NAMALWA (cell line): ENCODE measurements at regions not wholly inside any gene's neighbourhood (a gene's known extent, or its start where the extent isn't known, plus 50 kb on each side); places are given as distances from the start of the nearest gene placed in this dataset.

Experiments used
- DNase-seq: peaks from one replicate; pipeline ENCODE4 v3.0.0-alpha.2; 2015; ENCODE audit warnings: low spot score

GRCh38 chr18:2380101-2380500 lies 191.2 kb downstream of the METTL4 start:
- no peak for DNase-seq

- no peak for DNase-seq
Measured at GRCh38 chr18:2381539-2381938, 189.8 kb downstream of the METTL4 start.

GRCh38 chr18:2387588-2387987 lies 183.7 kb downstream of the METTL4 start:
- DNase-seq, result no peak

- no peak for DNase-seq
Measured at GRCh38 chr18:2390158-2390557, 181.1 kb downstream of the METTL4 start.

- DNase-seq, result no peak
Measured at GRCh38 chr18:2391470-2391869, 179.8 kb downstream of the METTL4 start.

GRCh38 chr18:2392446-2392845 lies 178.9 kb downstream of the METTL4 start:
- DNase-seq, result no peak

GRCh38 chr18:2394684-2395083 lies 176.6 kb downstream of the METTL4 start:
- DNase-seq, result no peak

- no peak for DNase-seq
Measured at GRCh38 chr18:2395427-2396161, 175.7 kb downstream of the METTL4 start.

- no peak for DNase-seq
Measured at GRCh38 chr18:2396162-2396505, 175.2 kb downstream of the METTL4 start.

GRCh38 chr18:2400701-2401196 lies 170.6 kb downstream of the METTL4 start:
- DNase-seq, result no peak

- no peak for DNase-seq
Measured at GRCh38 chr18:2402084-2402483, 169.2 kb downstream of the METTL4 start.

GRCh38 chr18:2406544-2406943 lies 164.8 kb downstream of the METTL4 start:
- no peak for DNase-seq

GRCh38 chr18:2407961-2408360 lies 163.3 kb downstream of the METTL4 start:
- DNase-seq, result no peak

GRCh38 chr18:2409906-2410305 lies 161.4 kb downstream of the METTL4 start:
- no peak for DNase-seq

- DNase-seq, result no peak
Measured at GRCh38 chr18:2410688-2411087, 160.6 kb downstream of the METTL4 start.

GRCh38 chr18:2411381-2411960 lies 159.8 kb downstream of the METTL4 start:
- no peak for DNase-seq

- no peak for DNase-seq
Measured at GRCh38 chr18:2412281-2412680, 159.0 kb downstream of the METTL4 start.

- DNase-seq, result no peak
Measured at GRCh38 chr18:2412996-2413751, 158.1 kb downstream of the METTL4 start.

- no peak for DNase-seq
Measured at GRCh38 chr18:2414235-2414634, 157.1 kb downstream of the METTL4 start.

- no peak for DNase-seq
Measured at GRCh38 chr18:2415656-2416055, 155.6 kb downstream of the METTL4 start.

- DNase-seq, result no peak
Measured at GRCh38 chr18:2417861-2418610, 153.3 kb downstream of the METTL4 start.

- DNase-seq, result no peak
Measured at GRCh38 chr18:2420367-2420766, 150.9 kb downstream of the METTL4 start.
